IgD-negative memory B cell (primary cell): ENCODE measurements at regions not wholly inside any gene's neighbourhood (a gene's known extent, or its start where the extent isn't known, plus 50 kb on each side); places are given as distances from the start of the nearest gene placed in this dataset.
A peak's percentile ranks its signal among the peaks of the same experiment; 100 is the strongest.
"Not testable (repeated sequence)": the region's sequence is repeated elsewhere in the genome, so short reads cannot be mapped to it uniquely, and the experiment has no call there.

Source experiments
- H3K27ac Mint-ChIP-seq, 3 donors: one replicate each; pipeline ENCODE4 v1.8.0; 2020 to 2022; ENCODE audit warnings: mild to moderate bottlenecking in 3 of 3, mixed read lengths in 3 of 3, moderate library complexity in 1 of 3
- H3K27me3 Mint-ChIP-seq: one replicate; pipeline ENCODE4 v1.8.0; 2021; ENCODE audit warnings: mixed read lengths
- H3K36me3 Mint-ChIP-seq: one replicate; pipeline ENCODE4 v1.8.0; 2020; ENCODE audit warnings: mild to moderate bottlenecking, mixed read lengths
- H3K4me1 Mint-ChIP-seq, 3 donors: one replicate each; pipeline ENCODE4 v1.8.0; 2020 to 2022; ENCODE audit warnings: mixed read lengths in 3 of 3, mild to moderate bottlenecking in 1 of 3
- H3K4me3 Mint-ChIP-seq, 4 donors: one replicate each; pipeline ENCODE4 v1.8.0; 2020 to 2022; ENCODE audit warnings: mild to moderate bottlenecking in 4 of 4, mixed read lengths in 4 of 4, moderate library complexity in 3 of 4
- H3K9me3 Mint-ChIP-seq, 3 donors: one replicate each; pipeline ENCODE4 v1.8.0; 2020 to 2021; ENCODE audit warnings: mixed read lengths in 3 of 3, mild to moderate bottlenecking in 1 of 3

DNA sequence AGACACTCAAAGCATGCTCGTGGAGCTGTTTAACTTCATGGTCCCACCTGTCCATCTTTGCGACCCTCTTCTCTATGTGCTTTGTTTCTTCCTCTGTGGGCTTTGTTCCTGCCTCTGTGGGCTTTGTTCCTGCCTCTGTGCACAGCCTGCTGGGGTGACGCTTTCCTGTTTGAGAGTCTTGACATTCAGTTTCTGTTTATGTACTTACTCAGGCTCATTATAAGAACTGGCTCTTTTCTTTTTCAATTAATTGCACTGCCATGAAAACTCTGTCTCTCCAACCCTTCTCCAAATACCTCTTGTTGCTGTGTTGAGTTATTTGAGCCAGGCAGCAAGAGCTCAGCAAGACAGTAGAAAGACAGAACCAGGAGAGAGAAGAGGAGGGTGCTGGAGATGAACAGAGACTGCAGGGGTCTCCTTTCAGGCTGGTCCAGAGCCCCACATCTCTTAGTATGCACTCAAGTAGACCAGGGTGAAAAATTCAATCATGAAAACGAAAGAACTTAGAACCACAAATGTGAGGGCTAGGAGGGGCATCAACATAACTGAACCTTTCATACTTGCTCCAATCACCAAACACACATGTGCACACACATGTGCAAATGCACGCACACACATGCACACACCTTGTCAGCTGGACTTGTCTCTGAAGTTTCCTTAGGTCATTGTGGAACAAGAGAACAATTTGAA lies 88.3 kb upstream of the SGIP1 start:
- Mint-ChIP-seq H3K4me3 (peak overlapping the region in 3 of 4 donors; percentile 53 to 89 (median 63)), H3K9me3 (no peaks in the 10 kb centered on the region), H3K4me1 (peaks cover 19 to 23% (median 20%) of the 10 kb centered on the region in 3 donors), H3K27me3 (no peaks in the 10 kb centered on the region), H3K27ac (peak overlapping the region; percentile 23 to 95 (median 85)), H3K36me3 (peaks cover 1% of the 10 kb centered on the region)

DNA sequence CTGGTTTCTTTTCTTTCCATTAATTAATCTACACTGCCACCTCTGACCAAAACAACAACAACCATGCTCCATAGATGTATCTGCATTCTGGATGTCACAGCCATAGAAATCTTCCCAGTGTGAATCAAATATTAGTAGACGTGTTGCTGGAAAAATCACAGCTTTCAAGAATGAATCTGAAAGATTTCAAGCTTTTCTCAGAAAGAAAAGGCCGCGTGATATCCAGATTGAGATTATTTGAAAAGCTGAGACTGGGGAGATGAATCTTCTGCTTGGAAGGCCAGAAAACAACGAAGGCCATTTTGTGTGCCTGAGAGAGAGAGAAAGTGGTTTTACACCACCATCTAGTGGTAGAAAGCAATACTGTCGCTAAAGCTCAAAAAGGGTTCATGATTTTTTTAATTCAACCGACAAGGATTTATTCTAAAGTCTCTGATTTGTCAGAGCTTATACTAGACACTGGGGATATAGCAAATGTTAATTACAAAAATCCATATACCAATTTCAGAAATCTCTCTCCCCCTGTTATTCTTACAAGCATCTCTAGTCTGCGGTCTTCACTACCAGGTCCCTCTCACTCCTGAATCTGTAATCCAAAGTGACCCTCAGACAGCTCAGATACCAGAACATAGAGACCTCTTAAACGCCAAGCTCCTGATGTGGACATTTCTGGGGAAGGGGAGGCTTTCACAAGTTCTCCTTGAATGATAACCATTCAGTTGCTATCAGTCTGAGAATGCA lies 87.5 kb upstream of the SGIP1 start:
- Mint-ChIP-seq H3K27me3 (no peaks in the 10 kb centered on the region), H3K9me3 (no peaks in the 10 kb centered on the region), H3K4me3 (peak overlapping the region; percentile 10 to 80 (median 43)), H3K4me1 (peaks cover 19 to 23% (median 20%) of the 10 kb centered on the region in 3 donors), H3K36me3 (peaks cover 1% of the 10 kb centered on the region), H3K27ac (peak overlapping the region; percentile 23 to 95 (median 85))

GRCh38 chr1:66450043-66450514 lies 83.9 kb upstream of the SGIP1 start:
- Mint-ChIP-seq H3K27me3 (no peaks in the 10 kb centered on the region), H3K27ac (no peak overlapping the region), H3K4me3 (no peak overlapping the region), H3K4me1 (peaks cover 14 to 16% (median 14%) of the 10 kb centered on the region in 3 donors), H3K9me3 (no peaks in the 10 kb centered on the region), H3K36me3 (peaks cover 1% of the 10 kb centered on the region)

DNA sequence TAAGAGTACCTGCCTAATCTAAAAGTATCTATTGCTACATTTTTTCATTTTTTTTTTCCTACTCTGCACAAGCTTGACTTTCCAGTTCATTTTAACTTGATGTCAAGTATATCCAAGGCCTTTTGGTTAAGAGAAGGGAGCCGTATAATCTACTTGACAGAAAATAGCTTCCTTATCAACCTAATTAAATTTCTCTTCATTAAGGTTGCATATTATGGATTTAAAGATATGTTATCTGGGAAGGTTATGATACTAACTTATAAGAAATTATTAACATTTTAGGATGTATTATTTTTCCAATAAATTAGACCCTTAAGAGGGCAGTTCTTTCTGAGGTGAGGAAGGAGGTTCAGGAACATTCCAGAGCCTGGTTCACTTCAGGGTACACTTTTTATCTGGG lies 83.1 kb upstream of the SGIP1 start:
- Mint-ChIP-seq H3K27me3 (no peaks in the 10 kb centered on the region), H3K4me3 (no peak overlapping the region), H3K36me3 (peaks cover 1% of the 10 kb centered on the region), H3K4me1 (peaks cover 7 to 8% (median 8%) of the 10 kb centered on the region in 3 donors), H3K27ac (no peak overlapping the region), H3K9me3 (no peaks in the 10 kb centered on the region)

DNA sequence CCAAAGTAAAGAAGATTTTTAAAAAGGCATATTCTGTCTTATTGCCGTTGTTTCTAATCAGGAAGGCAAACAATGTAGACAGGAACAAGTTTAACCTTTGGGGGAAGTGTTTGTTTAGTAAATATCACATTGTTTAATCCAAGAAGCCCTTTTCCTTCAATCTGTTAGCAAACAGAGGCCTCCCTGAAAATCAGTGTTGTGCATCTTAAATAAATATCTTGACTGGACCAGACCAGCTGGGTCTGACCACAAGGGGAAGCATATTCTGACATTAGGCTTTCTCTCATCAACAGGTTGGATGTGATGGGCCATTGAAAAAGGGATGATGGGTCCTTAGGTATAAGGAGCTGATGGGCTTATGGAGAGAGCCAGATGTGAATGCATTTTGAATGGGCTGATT lies 81.8 kb upstream of the SGIP1 start:
- Mint-ChIP-seq H3K27ac (no peak overlapping the region), H3K4me3 (no peak overlapping the region), H3K36me3 (peaks cover 1% of the 10 kb centered on the region), H3K27me3 (no peaks in the 10 kb centered on the region), H3K9me3 (no peaks in the 10 kb centered on the region), H3K4me1 (no peaks in the 10 kb centered on the region)

- Mint-ChIP-seq H3K4me1 (no peaks in the 10 kb centered on the region), H3K4me3 (no peak overlapping the region), H3K9me3 (no peaks in the 10 kb centered on the region), H3K27me3 (no peaks in the 10 kb centered on the region), H3K27ac (no peak overlapping the region), H3K36me3 (peaks cover 1% of the 10 kb centered on the region)
Measured at GRCh38 chr1:66452982-66453381, 81.0 kb upstream of the SGIP1 start.

- H3K4me3 Mint-ChIP-seq, result no peak overlapping the region
- H3K4me1 Mint-ChIP-seq, result no peaks in the 10 kb centered on the region
- no peaks in the 10 kb centered on the region for H3K27me3 Mint-ChIP-seq
- peaks cover 5% of the 10 kb centered on the region for H3K36me3 Mint-ChIP-seq
- peaks cover 6 to 10% (median 9%) of the 10 kb centered on the region in 3 donors for H3K9me3 Mint-ChIP-seq
- no peak overlapping the region for H3K27ac Mint-ChIP-seq
Measured at GRCh38 chr1:66455446-66455845, 78.5 kb upstream of the SGIP1 start.

GRCh38 chr1:66460776-66461175 lies 73.2 kb upstream of the SGIP1 start:
- peaks cover 7% of the 10 kb centered on the region for H3K36me3 Mint-ChIP-seq
- H3K9me3 Mint-ChIP-seq, result peaks cover 9 to 14% (median 12%) of the 10 kb centered on the region in 3 donors
- H3K27ac Mint-ChIP-seq, result no peak overlapping the region
- H3K27me3 Mint-ChIP-seq, result peaks cover 4% of the 10 kb centered on the region
- no peaks in the 10 kb centered on the region for H3K4me1 Mint-ChIP-seq
- no peak overlapping the region for H3K4me3 Mint-ChIP-seq

GRCh38 chr1:66462313-66462712 lies 71.6 kb upstream of the SGIP1 start:
- Mint-ChIP-seq H3K27ac (no peak overlapping the region), H3K9me3 (peaks cover 9 to 14% (median 12%) of the 10 kb centered on the region in 3 donors), H3K4me1 (no peaks in the 10 kb centered on the region), H3K4me3 (no peak overlapping the region), H3K36me3 (peaks cover 7% of the 10 kb centered on the region), H3K27me3 (peaks cover 4% of the 10 kb centered on the region)

GRCh38 chr1:66464351-66464750 lies 69.6 kb upstream of the SGIP1 start:
- H3K27ac Mint-ChIP-seq, result no peak overlapping the region
- no peak overlapping the region for H3K4me3 Mint-ChIP-seq
- peaks cover 7% of the 10 kb centered on the region for H3K36me3 Mint-ChIP-seq
- peaks cover 4% of the 10 kb centered on the region for H3K27me3 Mint-ChIP-seq
- H3K9me3 Mint-ChIP-seq, result peaks cover 9 to 14% (median 12%) of the 10 kb centered on the region in 3 donors
- no peaks in the 10 kb centered on the region for H3K4me1 Mint-ChIP-seq

DNA sequence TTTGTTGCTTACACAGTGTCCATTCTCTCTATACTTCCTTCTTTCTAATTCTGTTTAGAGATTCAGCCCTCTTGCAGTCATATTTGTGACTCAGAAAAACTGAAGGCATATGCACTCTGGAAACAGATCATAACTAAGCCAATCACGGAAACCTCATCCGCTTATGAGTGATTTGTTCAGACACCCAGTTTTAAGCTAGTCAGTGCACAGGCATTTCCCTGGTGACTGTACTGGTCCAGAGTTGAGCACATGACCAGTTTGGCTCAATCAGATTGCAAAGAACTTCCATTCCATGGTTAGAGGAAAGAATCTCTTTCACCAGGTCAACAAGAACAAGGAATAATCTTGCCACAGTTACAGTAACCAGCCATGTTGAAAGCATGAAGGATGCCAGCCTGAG lies 69.2 kb upstream of the SGIP1 start:
- peaks cover 5 to 11% (median 8%) of the 10 kb centered on the region in 3 donors for H3K9me3 Mint-ChIP-seq
- peaks cover 5% of the 10 kb centered on the region for H3K36me3 Mint-ChIP-seq
- H3K4me3 Mint-ChIP-seq, result no peak overlapping the region
- H3K27me3 Mint-ChIP-seq, result peaks cover 4% of the 10 kb centered on the region
- no peaks in the 10 kb centered on the region for H3K4me1 Mint-ChIP-seq
- no peak overlapping the region for H3K27ac Mint-ChIP-seq

GRCh38 chr1:66466695-66467094 lies 67.3 kb upstream of the SGIP1 start:
- not testable (repeated sequence) for H3K4me3 Mint-ChIP-seq, H3K27me3 Mint-ChIP-seq, H3K4me1 Mint-ChIP-seq, H3K9me3 Mint-ChIP-seq, H3K36me3 Mint-ChIP-seq, H3K27ac Mint-ChIP-seq

- H3K4me3 Mint-ChIP-seq, result no peak overlapping the region
- H3K27ac Mint-ChIP-seq, result no peak overlapping the region
- peaks cover 4% of the 10 kb centered on the region for H3K27me3 Mint-ChIP-seq
- H3K9me3 Mint-ChIP-seq, result peaks cover 0 to 3% (median 0%) of the 10 kb centered on the region in 3 donors
- no peaks in the 10 kb centered on the region for H3K4me1 Mint-ChIP-seq
- peaks cover 2% of the 10 kb centered on the region for H3K36me3 Mint-ChIP-seq
Measured at GRCh38 chr1:66468722-66469121, 65.2 kb upstream of the SGIP1 start.

- Mint-ChIP-seq H3K27ac (no peak overlapping the region), H3K36me3 (peaks cover 2% of the 10 kb centered on the region), H3K27me3 (peaks cover 19% of the 10 kb centered on the region), H3K9me3 (peaks cover 0 to 5% (median 2%) of the 10 kb centered on the region in 3 donors), H3K4me3 (no peak overlapping the region), H3K4me1 (no peaks in the 10 kb centered on the region)
Measured at GRCh38 chr1:66475940-66476339, 58.0 kb upstream of the SGIP1 start.

GRCh38 chr1:66476774-66477173 lies 57.2 kb upstream of the SGIP1 start:
- peaks cover 2% of the 10 kb centered on the region for H3K36me3 Mint-ChIP-seq
- no peak overlapping the region for H3K27ac Mint-ChIP-seq
- H3K4me3 Mint-ChIP-seq, result no peak overlapping the region
- H3K4me1 Mint-ChIP-seq, result no peaks in the 10 kb centered on the region
- peaks cover 0 to 5% (median 2%) of the 10 kb centered on the region in 3 donors for H3K9me3 Mint-ChIP-seq
- peaks cover 18% of the 10 kb centered on the region for H3K27me3 Mint-ChIP-seq
